ENCODE measurements at regions not wholly inside any gene's neighbourhood (a gene's known extent, or its start where the extent isn't known, plus 50 kb on each side); places are given as distances from the start of the nearest gene placed in this dataset.
"Not testable (repeated sequence)": the region's sequence is repeated elsewhere in the genome, so short reads cannot be mapped to it uniquely, and the experiment has no call there.

GRCh38 chr5:72586788-72587530 lies 79.7 kb upstream of the ZNF366 start:
- DNase-seq: no peak

DNA sequence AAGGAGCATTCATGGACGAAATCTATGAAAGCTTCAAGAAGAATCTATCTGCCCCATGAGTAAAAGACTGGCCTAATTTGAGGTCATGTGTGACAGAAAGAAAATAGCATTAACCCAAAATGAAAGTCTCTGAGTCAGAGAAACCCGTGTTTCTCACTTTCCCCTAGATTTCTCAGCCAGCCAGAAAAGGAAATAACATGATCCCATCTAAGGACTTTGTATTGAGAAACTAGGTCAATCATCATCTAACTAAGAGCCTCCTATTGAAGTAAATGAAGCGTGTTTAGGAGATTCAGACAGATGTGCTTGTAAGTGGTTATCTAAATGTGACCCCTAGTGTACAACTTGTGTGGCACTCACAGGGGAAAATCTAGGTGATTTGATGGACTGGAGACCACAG lies 77.3 kb upstream of the ZNF366 start:
- DNase-seq: no peak

- not testable (repeated sequence) for DNase-seq
These were observed 72.1 kb upstream of the ZNF366 start for GRCh38 chr5:72579290-72579689.

- DNase-seq: no peak
These were observed 65.1 kb upstream of the ZNF366 start for GRCh38 chr5:72572236-72572765.

DNA sequence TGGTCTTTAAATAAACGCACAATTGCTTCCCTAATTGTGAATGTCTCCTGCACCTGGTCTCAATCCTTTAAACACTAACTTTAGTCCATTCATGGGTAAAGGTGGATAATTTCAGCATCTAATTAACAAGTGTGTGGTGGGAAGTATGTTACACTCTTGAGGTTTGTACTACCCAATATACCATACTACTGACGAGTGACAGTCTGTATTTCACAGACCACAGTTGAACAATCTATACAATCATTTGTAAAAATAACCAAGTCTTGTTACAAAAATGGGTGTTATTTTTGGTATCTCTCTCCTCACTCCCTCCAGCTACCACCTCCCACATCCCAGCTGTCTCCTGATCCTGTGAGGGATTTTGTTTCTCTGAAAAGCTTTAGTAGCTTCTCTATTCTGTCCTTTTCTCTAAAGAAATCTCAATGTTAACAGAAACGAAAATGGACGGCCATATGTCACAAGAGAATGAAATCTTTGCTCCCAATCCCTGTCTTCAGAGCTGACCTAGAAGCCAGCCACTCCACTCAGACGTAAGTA lies 62.3 kb upstream of the ZNF366 start:
- no peak for DNase-seq

- no peak for DNase-seq
These were observed 59.5 kb upstream of the ZNF366 start for GRCh38 chr5:72566746-72567145.

- no peak for DNase-seq
These were observed 58.5 kb upstream of the ZNF366 start for GRCh38 chr5:72565513-72566289.

- no peak for DNase-seq
These were observed 55.5 kb upstream of the ZNF366 start for GRCh38 chr5:72562717-72563116.

DNA sequence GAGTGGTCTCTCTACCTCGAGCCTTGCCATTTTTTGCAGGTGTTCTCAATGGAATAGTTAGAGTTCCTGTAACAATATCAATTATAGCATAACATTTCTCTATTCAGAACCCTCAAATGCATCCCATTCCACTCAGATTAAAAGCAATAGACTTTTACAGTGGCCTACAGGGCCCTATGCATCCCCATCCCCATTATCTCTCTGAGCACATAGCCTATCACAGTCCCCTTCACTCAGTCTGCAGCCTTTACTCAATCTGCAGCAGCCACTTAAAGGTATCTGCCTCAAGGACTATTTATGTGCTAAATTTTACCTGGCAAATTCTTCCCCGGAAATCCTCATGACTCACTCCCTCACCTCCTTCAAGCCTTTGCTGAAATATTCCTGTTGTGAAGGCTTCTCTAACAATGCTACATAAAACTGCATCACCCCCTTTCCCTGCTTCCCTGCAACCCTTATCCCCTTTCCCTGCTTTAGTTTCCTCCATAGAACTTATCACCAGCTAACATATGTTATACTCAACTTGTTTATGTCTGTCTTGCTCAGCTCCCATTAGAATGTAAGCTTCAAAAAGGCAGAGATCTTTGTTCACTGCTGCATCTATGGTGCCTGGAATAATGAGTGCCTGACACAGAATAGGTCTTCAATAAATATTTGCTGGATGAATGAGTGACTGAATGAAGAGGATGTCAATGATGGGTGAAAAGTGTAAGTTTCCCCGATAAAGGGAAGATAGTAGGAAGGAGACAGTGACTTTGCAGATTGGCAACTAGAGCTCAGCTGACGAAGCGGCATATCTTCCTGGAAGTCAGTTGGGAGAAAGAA lies 54.1 kb upstream of the ZNF366 start:
- DNase-seq: no peak

DNA sequence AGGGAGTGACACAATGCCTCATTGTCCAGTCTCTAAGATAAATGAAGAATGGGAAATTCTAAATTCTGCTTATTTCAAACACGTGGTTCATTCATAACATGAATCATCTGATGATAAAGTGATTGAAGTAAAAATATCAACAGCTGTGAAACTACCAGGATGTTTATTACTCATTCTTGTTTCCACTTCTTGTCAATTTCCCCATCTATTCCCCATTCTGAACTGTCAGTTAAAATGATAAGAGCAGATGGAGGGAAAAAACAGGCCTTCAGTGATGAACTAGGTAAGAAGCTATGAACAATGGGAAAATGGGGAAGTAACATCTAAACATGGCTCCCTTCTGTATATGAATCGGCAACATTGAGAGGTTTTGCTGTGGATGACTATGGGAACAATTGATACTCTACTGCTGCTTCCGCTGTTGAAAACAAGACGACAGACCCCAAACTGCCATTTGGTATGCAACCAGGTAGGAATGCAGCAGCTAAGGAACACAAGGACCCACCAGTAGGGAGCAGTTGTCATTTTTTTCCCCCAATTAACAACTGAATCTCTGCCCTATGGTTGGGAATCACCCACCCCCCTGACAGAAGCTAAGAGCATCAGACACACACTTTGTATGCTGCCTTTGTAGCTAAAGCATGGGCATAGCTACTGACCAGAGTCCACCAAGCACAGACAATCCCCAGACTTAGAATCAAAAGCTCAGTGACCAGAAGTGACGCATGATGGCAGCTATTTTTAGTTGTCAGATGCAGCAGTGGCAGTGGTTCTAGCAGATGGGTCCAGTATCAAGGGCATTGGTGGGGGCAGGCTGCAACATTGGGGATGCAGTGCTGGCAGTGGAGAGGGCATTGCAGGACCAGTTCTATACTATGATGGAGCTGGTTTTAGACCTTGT lies 52.9 kb upstream of the ZNF366 start:
- DNase-seq: no peak

DNA sequence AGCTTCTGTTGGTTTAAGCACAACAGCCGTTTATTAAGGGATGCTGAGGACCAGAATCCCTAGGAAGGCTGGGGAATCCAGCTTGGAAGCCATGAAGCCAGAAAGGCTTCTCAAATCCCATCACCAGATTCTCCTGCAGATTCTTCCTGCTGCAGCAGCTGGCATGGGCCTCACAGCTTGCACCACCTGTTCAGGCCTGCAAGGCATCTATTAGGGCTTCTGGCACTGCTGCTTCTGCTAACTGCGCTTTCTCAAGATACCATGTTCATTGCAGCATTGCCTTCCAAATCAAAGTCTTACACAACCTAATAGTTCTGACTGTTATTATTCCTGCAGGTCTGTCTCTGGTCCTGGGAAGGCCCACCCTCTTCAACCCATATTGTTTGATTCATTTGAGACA lies 51.2 kb upstream of the ZNF366 start:
- no peak for DNase-seq

- DNase-seq: no peak
These were observed 50.8 kb upstream of the ZNF366 start for GRCh38 chr5:72558046-72558336.

DNA sequence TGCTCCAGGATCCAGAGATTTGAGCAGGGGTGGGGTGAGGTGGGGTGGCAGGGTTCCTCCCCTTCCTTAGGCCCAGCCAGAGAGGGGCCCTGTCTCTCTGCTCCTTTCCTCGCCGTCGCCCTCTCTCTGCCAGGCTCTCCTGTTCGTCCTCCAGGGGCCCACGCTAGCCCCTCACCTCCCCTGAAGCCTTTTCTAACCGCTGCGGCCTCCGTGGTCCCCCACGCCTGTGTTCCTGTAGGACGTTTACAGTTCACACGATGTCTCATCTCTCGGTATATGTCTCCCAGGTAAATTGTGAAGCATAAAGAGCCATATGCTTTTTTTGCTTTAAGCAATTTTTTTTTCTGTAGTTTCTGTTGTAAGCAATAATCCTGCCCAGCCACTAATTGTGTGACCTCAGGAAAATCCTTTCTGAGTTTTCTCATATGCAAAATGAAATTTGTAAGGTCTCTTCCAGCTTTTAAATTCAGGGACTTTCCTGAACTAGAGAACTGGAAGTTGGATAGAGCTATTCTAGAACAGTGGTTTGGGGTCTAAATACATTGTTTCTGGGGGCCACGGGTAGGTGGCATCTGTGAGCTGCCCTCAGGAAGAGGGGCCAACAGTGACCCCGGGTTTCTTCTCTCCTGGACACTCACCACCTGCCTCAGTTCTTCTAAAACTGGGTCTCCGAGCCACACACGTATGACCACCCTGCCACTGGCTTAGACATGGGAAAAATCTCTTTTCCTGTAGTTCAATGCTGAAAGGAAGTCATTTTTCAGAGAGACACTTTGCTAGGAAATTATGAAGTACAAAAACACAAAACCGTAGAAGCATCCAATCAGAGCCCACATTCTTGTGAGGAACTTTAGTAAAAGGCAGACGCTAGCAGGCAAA lies 50.2 kb upstream of the ZNF366 start:
- DNase-seq: no peak

Data from CD4-positive, alpha-beta T cell treated with Interleukin-10 for 1 hour (primary cell).